Keratinocyte (primary cell): ENCODE measurements at regions not wholly inside any gene's neighbourhood (a gene's known extent, or its start where the extent isn't known, plus 50 kb on each side); places are given as distances from the start of the nearest gene placed in this dataset.

ENCODE experiments used
- DNase-seq: peaks from one replicate; pipeline ENCODE4 v3.0.0-alpha.2; 2011; ENCODE audit warnings: low read depth, missing footprints, low spot score
- FAIRE-seq: peaks from 2 replicates; lab custom pipeline; 2011; peaks lifted over from hg19 to GRCh38; lab: Jason Lieb, UNC
- H2AFZ ChIP-seq: 2 replicates; pipeline ENCODE4 v1.6.0; 2012; ENCODE audit warnings: low read length, control low read depth, inconsistent platforms; ENCODE audit not compliant: control insufficient read depth
- H3K27ac ChIP-seq: 2 replicates; pipeline ENCODE4 v1.5.1; 2011; ENCODE audit warnings: low read length; ENCODE audit not compliant: control insufficient read depth, insufficient read depth
- H3K27me3 ChIP-seq: 3 replicates; pipeline ENCODE4 v1.6.0; 2011; ENCODE audit warnings: low read length; ENCODE audit not compliant: control insufficient read depth, insufficient read depth; ENCODE audit errors: extremely low read depth
- H3K36me3 ChIP-seq, 2 experiments: 2 replicates in 1 of 2; 3 replicates in 1 of 2; pipeline ENCODE4 v1.5.1; 2011; ENCODE audit warnings: low read length in 2 of 2, mild to moderate bottlenecking in 1 of 2; ENCODE audit not compliant: control insufficient read depth in 2 of 2, insufficient read depth in 2 of 2; ENCODE audit errors: extremely low read depth in 1 of 2
- H3K4me1 ChIP-seq: 3 replicates; pipeline ENCODE4 v1.5.1; 2011; ENCODE audit warnings: low read length; ENCODE audit not compliant: control insufficient read depth, insufficient read depth; ENCODE audit errors: extremely low read depth
- H3K4me2 ChIP-seq: 3 replicates; pipeline ENCODE4 v1.6.0; 2011; ENCODE audit warnings: low read depth, low read length; ENCODE audit not compliant: control insufficient read depth, insufficient read depth; ENCODE audit errors: extremely low read depth
- H3K4me3 ChIP-seq, 3 experiments: fragments of 200-600 bp in 1 of 3; sonication (generic) in 1 of 3; 2 replicates in 2 of 3; 3 replicates in 1 of 3; pipeline ENCODE4 v1.5.1; 2011 to 2016; ENCODE audit warnings: low read length in 3 of 3, mild to moderate bottlenecking in 3 of 3, control low read depth in 2 of 3, inconsistent platforms in 1 of 3, low read depth in 1 of 3, mixed read lengths in 1 of 3, mixed run types in 1 of 3, moderate library complexity in 1 of 3; ENCODE audit not compliant: control insufficient read depth in 2 of 3, insufficient read depth in 2 of 3; ENCODE audit errors: extremely low read depth in 1 of 3
- H3K79me2 ChIP-seq: 2 replicates; pipeline ENCODE4 v1.6.0; 2012; ENCODE audit warnings: low read length; ENCODE audit not compliant: control insufficient read depth, insufficient read depth
- H3K9ac ChIP-seq: 3 replicates; pipeline ENCODE4 v1.6.0; 2011; ENCODE audit warnings: low read length; ENCODE audit not compliant: control insufficient read depth, insufficient read depth; ENCODE audit errors: extremely low read depth
- H3K9me1 ChIP-seq: 3 replicates; pipeline ENCODE4 v1.6.0; 2011; ENCODE audit warnings: low read length; ENCODE audit not compliant: control insufficient read depth, insufficient read depth; ENCODE audit errors: extremely low read depth
- H3K9me3 ChIP-seq: 2 replicates; pipeline ENCODE4 v1.5.1; 2012; ENCODE audit warnings: low read depth, low read length; ENCODE audit not compliant: control insufficient read depth
- H4K20me1 ChIP-seq: 3 replicates; pipeline ENCODE4 v1.6.0; 2011; ENCODE audit warnings: low read length; ENCODE audit not compliant: control insufficient read depth, insufficient read depth; ENCODE audit errors: extremely low read depth
- EZH2 ChIP-seq: IDR thresholded peaks from one replicate; pipeline ENCODE4 v1.6.1; 2012; ENCODE audit warnings: inconsistent platforms, mild to moderate bottlenecking, low read length, moderate library complexity
- dilution Hi-C: fragments of 300-500 bp; cut with MboI; formaldehyde crosslinking; loops from one replicate; pipeline ENCODE4 v1.7.0; 2020; ENCODE audit warnings: low sequenced_read_pairs; ENCODE audit not compliant: extremely low pct_ligation_motif_present
- TF ChIP-seq, protein P1 (sequence below), 3 experiments: IDR thresholded peaks in 1 of 3; conservative IDR thresholded peaks in 1 of 3; optimal IDR thresholded peaks in 1 of 3; 2 replicates in 2 of 3; 3 replicates in 1 of 3; pipeline versions ENCODE3 to v1.5.1; 2011; ENCODE audit warnings: low read length in 3 of 3, mild to moderate bottlenecking in 3 of 3, moderate library complexity in 2 of 3, control low read depth in 1 of 3, inconsistent platforms in 1 of 3; ENCODE audit not compliant: insufficient read depth in 2 of 3; ENCODE audit errors: extremely low read depth in 1 of 3

DNA sequence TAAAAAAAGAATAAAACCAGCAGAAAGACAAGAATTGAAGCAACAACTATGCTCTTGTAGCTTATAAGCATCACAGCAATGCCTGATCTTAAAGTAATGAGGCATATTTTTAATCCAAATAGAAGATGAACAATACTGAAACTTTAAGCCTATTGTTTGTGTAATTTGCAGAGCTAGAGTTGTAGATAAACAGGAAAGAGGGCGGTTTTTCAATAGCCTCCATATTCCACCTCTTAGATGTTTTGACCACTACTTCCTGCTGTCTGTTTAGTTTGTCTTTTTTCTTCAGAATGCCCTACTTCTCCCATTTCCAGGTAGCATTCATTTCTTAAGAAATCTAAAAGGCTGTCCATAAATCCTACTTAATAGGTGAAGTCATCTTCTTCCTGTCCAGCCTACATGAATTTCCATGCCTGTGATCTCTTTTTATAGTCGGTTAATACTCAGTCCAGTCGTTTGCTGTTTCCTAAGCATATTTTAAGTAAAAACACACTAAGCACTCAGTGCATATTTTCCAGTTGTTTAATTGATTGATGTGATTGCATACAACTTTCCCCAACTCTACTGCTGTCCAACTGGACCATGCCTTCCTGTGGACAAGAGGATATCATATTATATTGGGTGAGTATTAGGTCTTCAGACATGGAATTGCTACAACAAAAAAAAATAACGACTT is 308.1 kb downstream of the TFEC start:
- no peak for TF ChIP-seq EZH2
- TF ChIP-seq, protein P1, sequence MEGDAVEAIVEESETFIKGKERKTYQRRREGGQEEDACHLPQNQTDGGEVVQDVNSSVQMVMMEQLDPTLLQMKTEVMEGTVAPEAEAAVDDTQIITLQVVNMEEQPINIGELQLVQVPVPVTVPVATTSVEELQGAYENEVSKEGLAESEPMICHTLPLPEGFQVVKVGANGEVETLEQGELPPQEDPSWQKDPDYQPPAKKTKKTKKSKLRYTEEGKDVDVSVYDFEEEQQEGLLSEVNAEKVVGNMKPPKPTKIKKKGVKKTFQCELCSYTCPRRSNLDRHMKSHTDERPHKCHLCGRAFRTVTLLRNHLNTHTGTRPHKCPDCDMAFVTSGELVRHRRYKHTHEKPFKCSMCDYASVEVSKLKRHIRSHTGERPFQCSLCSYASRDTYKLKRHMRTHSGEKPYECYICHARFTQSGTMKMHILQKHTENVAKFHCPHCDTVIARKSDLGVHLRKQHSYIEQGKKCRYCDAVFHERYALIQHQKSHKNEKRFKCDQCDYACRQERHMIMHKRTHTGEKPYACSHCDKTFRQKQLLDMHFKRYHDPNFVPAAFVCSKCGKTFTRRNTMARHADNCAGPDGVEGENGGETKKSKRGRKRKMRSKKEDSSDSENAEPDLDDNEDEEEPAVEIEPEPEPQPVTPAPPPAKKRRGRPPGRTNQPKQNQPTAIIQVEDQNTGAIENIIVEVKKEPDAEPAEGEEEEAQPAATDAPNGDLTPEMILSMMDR (optimal IDR thresholded peaks at IDR 0.05 in 1 of 3, IDR thresholded peaks at IDR 0.05 in 1 of 3, conservative IDR thresholded peaks at IDR 0.05 in 1 of 3; ENCODE audit: extremely low read depth in 1 of 3, insufficient read depth in 2 of 3, low read length in 3 of 3) = no peak
- no peak overlapping the region for H3K4me2 ChIP-seq
- H3K4me3 ChIP-seq = no peak overlapping the region
- H3K4me1 ChIP-seq = no peaks in the 10 kb centered on the region
- no peaks in the 10 kb centered on the region for H3K27me3 ChIP-seq
- no peak overlapping the region for H3K27ac ChIP-seq
- no peaks in the 10 kb centered on the region for H3K9me3 ChIP-seq
- no peak overlapping the region for H2AFZ ChIP-seq
- no peak overlapping the region for H3K9ac ChIP-seq
- H3K36me3 ChIP-seq = no peaks in the 10 kb centered on the region
- H3K9me1 ChIP-seq = no peaks in the 10 kb centered on the region
- H3K79me2 ChIP-seq = no peaks in the 10 kb centered on the region
- DNase-seq (no peak), FAIRE-seq (no peak)
- no peaks in the 10 kb centered on the region for H4K20me1 ChIP-seq
- dilution Hi-C loops = no loop called here

GRCh38 chr7:115721293-115722217 is 309.0 kb downstream of the TFEC start:
- Histone ChIP-seq H3K4me1 (no peaks in the 10 kb centered on the region), H3K4me3 (no peak overlapping the region), H2AFZ (no peak overlapping the region), H3K4me2 (no peak overlapping the region), H3K9me3 (no peaks in the 10 kb centered on the region), H3K27ac (no peak overlapping the region), H4K20me1 (no peaks in the 10 kb centered on the region), H3K36me3 (no peaks in the 10 kb centered on the region), H3K27me3 (no peaks in the 10 kb centered on the region), H3K9ac (no peak overlapping the region), H3K79me2 (no peaks in the 10 kb centered on the region), H3K9me1 (no peaks in the 10 kb centered on the region)
- no peak for FAIRE-seq
- no peak for TF ChIP-seq EZH2
- TF ChIP-seq, protein P1 (optimal IDR thresholded peaks at IDR 0.05 in 1 of 3, IDR thresholded peaks at IDR 0.05 in 1 of 3, conservative IDR thresholded peaks at IDR 0.05 in 1 of 3; ENCODE audit: extremely low read depth in 1 of 3, insufficient read depth in 2 of 3, low read length in 3 of 3) = no peak
- dilution Hi-C loops = no loop called here
- no peak for DNase-seq
